Panc1 (cell line): ENCODE measurements at regions not wholly inside any gene's neighbourhood (a gene's known extent, or its start where the extent isn't known, plus 50 kb on each side); places are given as distances from the start of the nearest gene placed in this dataset.

ENCODE experiments used
- ATAC-seq: fragments of 200-7000 bp; cut with Tn5 transposase; 2 replicates; pipeline ENCODE4 v1.9.1; 2020; ENCODE audit warnings: mild to moderate bottlenecking, moderate library complexity
- BruUV-seq: library from RNA; stranded (reverse); fragments of 400-500 nt; replicated peaks from 2 replicates; lab custom pipeline; 2021; lab: Mats Ljungman, UMichigan
- CTCF ChIA-PET: fragments of 300-600 bp; sonication (Branson Sonifier 250); formaldehyde crosslinking; loops from one replicate; lab custom pipeline; 2022; ENCODE audit warnings: antibody characterized with exemption; lab: Charles Lee
- POLR2A ChIA-PET: fragments of 300-600 bp; sonication (Branson Sonifier 250); formaldehyde crosslinking; loops from one replicate; lab custom pipeline; 2022; ENCODE audit warnings: antibody characterized with exemption; lab: Charles Lee
- DNase-seq: peaks from one replicate; pipeline ENCODE4 v3.0.0-alpha.2; 2010; ENCODE audit warnings: low read depth, low spot score
- H3K27ac ChIP-seq: 2 replicates; pipeline ENCODE4 v1.5.1; 2011; ENCODE audit warnings: mild to moderate bottlenecking, low read length, inconsistent platforms
- H3K27me3 ChIP-seq: fragments of 200-500 bp; sonication (Bioruptor generic); 2 replicates; pipeline ENCODE4 v1.6.0; 2014; ENCODE audit warnings: low read length, inconsistent platforms; ENCODE audit not compliant: control insufficient read depth, insufficient read depth
- H3K36me3 ChIP-seq: fragments of 200-500 bp; sonication (Bioruptor generic); 2 replicates; pipeline ENCODE4 v1.5.1; 2014; ENCODE audit warnings: inconsistent platforms, mild to moderate bottlenecking, low read length, moderate library complexity; ENCODE audit not compliant: control insufficient read depth, insufficient read depth
- H3K4me1 ChIP-seq: 2 replicates; pipeline ENCODE4 v1.5.1; 2011; ENCODE audit warnings: inconsistent platforms, mild to moderate bottlenecking, low read length, moderate library complexity; ENCODE audit not compliant: control insufficient read depth, insufficient read depth
- H3K4me3 ChIP-seq, 2 experiments: 2 replicates each; pipeline ENCODE4 v1.5.1; 2011 to 2012; ENCODE audit warnings: low read depth in 2 of 2, low read length in 2 of 2, mild to moderate bottlenecking in 2 of 2, inconsistent platforms in 1 of 2, moderate library complexity in 1 of 2
- H3K9me3 ChIP-seq: fragments of 200-500 bp; sonication (Bioruptor generic); 2 replicates; pipeline ENCODE4 v1.5.1; 2014; ENCODE audit warnings: low read depth, mild to moderate bottlenecking, inconsistent platforms, low read length, moderate library complexity; ENCODE audit not compliant: control insufficient read depth, insufficient read depth
- CTCF ChIP-seq: fragments of 450-650 bp; IDR thresholded peaks from 2 replicates; pipeline ENCODE4 v1.5.1; 2017; ENCODE audit warnings: mild to moderate bottlenecking
- POLR2AphosphoS5 ChIP-seq: IDR thresholded peaks from 2 replicates; pipeline ENCODE4 v1.6.1; 2012; ENCODE audit warnings: mild to moderate bottlenecking, low read depth, low read length, moderate library complexity
- REST ChIP-seq, 2 experiments: IDR thresholded peaks; 2 replicates each; pipeline ENCODE4 v1.6.1; 2011 to 2012; ENCODE audit warnings: low read depth in 2 of 2, control low read depth in 1 of 2, low read length in 1 of 2, mild to moderate bottlenecking in 1 of 2, moderate library complexity in 1 of 2; ENCODE audit not compliant: insufficient read depth in 1 of 2
- SIN3A ChIP-seq: IDR thresholded peaks from 2 replicates; pipeline ENCODE4 v1.6.1; 2012; ENCODE audit warnings: low read depth, mild to moderate bottlenecking, low read length, moderate library complexity, borderline replicate concordance; ENCODE audit not compliant: insufficient read depth
- TCF7L2 ChIP-seq: IDR thresholded peaks from 2 replicates; pipeline ENCODE4 v1.6.1; 2011; ENCODE audit warnings: mild to moderate bottlenecking, low read depth, low read length, inconsistent platforms
- in situ Hi-C: cut with HindIII; loops from 2 replicates; pipeline ENCODE4 v1.10.0; 2016; ENCODE audit warnings: low sequenced_read_pairs, low pct_unique_long_range_greater_than_20kb
- intact Hi-C: fragments of 100-400 bp; cut with micrococcal nuclease; formaldehyde crosslinking; loops from one replicate; pipeline ENCODE4 v1.10.0; 2022; ENCODE audit not compliant: unreplicated experiment

GRCh38 chr16:6937641-6938040, 395.0 kb upstream of the RBFOX1 start:
- intact Hi-C loops (no loop called here), in situ Hi-C loops (no loop called here)
- no peak overlapping the region for H3K4me3 ChIP-seq
- no peak for TF ChIP-seq TCF7L2
- TF ChIP-seq SIN3A = no peak
- TF ChIP-seq CTCF = no peak
- TF ChIP-seq POLR2AphosphoS5 = no peak
- TF ChIP-seq REST (IDR thresholded peaks at IDR 0.05; ENCODE audit: insufficient read depth in 1 of 2, low read depth in 2 of 2, low read length in 1 of 2) = no peak
- no peak overlapping the region for H3K27ac ChIP-seq
- POLR2A ChIA-PET = no interaction called here
- no peaks in the 10 kb centered on the region for H3K4me1 ChIP-seq
- no peaks in the 10 kb centered on the region for H3K27me3 ChIP-seq
- ATAC-seq = no peak
- no peaks in the 10 kb centered on the region for H3K9me3 ChIP-seq
- no peak for DNase-seq
- BruUV-seq = no TSS peak
- H3K36me3 ChIP-seq = no peaks in the 10 kb centered on the region
- CTCF ChIA-PET = no interaction called here

- ChIA-PET CTCF (no interaction called here), POLR2A (no interaction called here)
- no peak for DNase-seq
- Histone ChIP-seq H3K27ac (no peak overlapping the region), H3K27me3 (no peaks in the 10 kb centered on the region), H3K4me1 (no peaks in the 10 kb centered on the region), H3K9me3 (no peaks in the 10 kb centered on the region), H3K4me3 (no peak overlapping the region), H3K36me3 (no peaks in the 10 kb centered on the region)
- in situ Hi-C loops (no loop called here), intact Hi-C loops (no loop called here)
- TF ChIP-seq SIN3A (no peak), POLR2AphosphoS5 (no peak), TCF7L2 (no peak), REST (IDR thresholded peaks at IDR 0.05; ENCODE audit: insufficient read depth in 1 of 2, low read depth in 2 of 2, low read length in 1 of 2) (no peak), CTCF (no peak)
- no peak for ATAC-seq
- no TSS peak for BruUV-seq
Measured at GRCh38 chr16:6932871-6933385, 399.7 kb upstream of the RBFOX1 start.
